SW 1271 (cell line): ENCODE measurements at regions not wholly inside any gene's neighbourhood (a gene's known extent, or its start where the extent isn't known, plus 50 kb on each side); places are given as distances from the start of the nearest gene placed in this dataset.

Experiments
- DNase-seq, 2 experiments: peaks; one replicate each; lab custom pipeline; 2025; lab: John Stamatoyannopoulos, UW

- no peak for DNase-seq
Measured at GRCh38 chr16:9302072-9302471, 210.6 kb downstream of the HAPSTR1 start.

- no peak for DNase-seq
Measured at GRCh38 chr16:9306753-9307152, 215.3 kb downstream of the HAPSTR1 start.

- DNase-seq: no peak
Measured at GRCh38 chr16:9307446-9307845, 216.0 kb downstream of the HAPSTR1 start.

GRCh38 chr16:9308356-9308801, 216.9 kb downstream of the HAPSTR1 start:
- DNase-seq: no peak

- no peak for DNase-seq
Measured at GRCh38 chr16:9308850-9309249, 217.4 kb downstream of the HAPSTR1 start.

GRCh38 chr16:9309844-9310243, 218.4 kb downstream of the HAPSTR1 start:
- no peak for DNase-seq

GRCh38 chr16:9311303-9311954, 220.0 kb downstream of the HAPSTR1 start:
- DNase-seq: no peak

- DNase-seq: no peak
Measured at GRCh38 chr16:9316008-9316407, 224.6 kb downstream of the HAPSTR1 start.

GRCh38 chr16:9316615-9317014, 225.2 kb downstream of the HAPSTR1 start:
- DNase-seq: no peak

GRCh38 chr16:9318764-9319163, 227.3 kb downstream of the HAPSTR1 start:
- DNase-seq: no peak

- DNase-seq: no peak
Measured at GRCh38 chr16:9322769-9323168, 231.3 kb downstream of the HAPSTR1 start.

- no peak for DNase-seq
Measured at GRCh38 chr16:9323170-9323569, 231.7 kb downstream of the HAPSTR1 start.

- no peak for DNase-seq
Measured at GRCh38 chr16:9327253-9327652, 235.8 kb downstream of the HAPSTR1 start.

GRCh38 chr16:9328411-9328810, 237.0 kb downstream of the HAPSTR1 start:
- no peak for DNase-seq

GRCh38 chr16:9330095-9330494, 238.7 kb downstream of the HAPSTR1 start:
- no peak for DNase-seq

GRCh38 chr16:9331503-9331902, 240.1 kb downstream of the HAPSTR1 start:
- DNase-seq: no peak

GRCh38 chr16:9332574-9333148, 241.2 kb downstream of the HAPSTR1 start:
- DNase-seq: no peak

- no peak for DNase-seq
Measured at GRCh38 chr16:9333469-9333868, 242.0 kb downstream of the HAPSTR1 start.

- DNase-seq: no peak
Measured at GRCh38 chr16:9334103-9334502, 242.7 kb downstream of the HAPSTR1 start.

- DNase-seq: no peak
Measured at GRCh38 chr16:9337308-9338032, 246.0 kb downstream of the HAPSTR1 start.

- DNase-seq: no peak
Measured at GRCh38 chr16:9338068-9338467, 246.6 kb downstream of the HAPSTR1 start.

GRCh38 chr16:9338510-9338909, 247.1 kb downstream of the HAPSTR1 start:
- no peak for DNase-seq

GRCh38 chr16:9340526-9341256, 249.2 kb downstream of the HAPSTR1 start:
- no peak for DNase-seq
